Endodermal cell (in vitro differentiated cells): ENCODE measurements at regions not wholly inside any gene's neighbourhood (a gene's known extent, or its start where the extent isn't known, plus 50 kb on each side); places are given as distances from the start of the nearest gene placed in this dataset.

ENCODE experiments used
- DNase-seq: peaks from one replicate; pipeline ENCODE4 v3.0.0-alpha.2; 2017
- H3K27ac ChIP-seq: 2 replicates; pipeline ENCODE4 v1.5.1; 2013; ENCODE audit warnings: mild to moderate bottlenecking, low read depth, low read length, moderate library complexity
- H3K27me3 ChIP-seq: 2 replicates; pipeline ENCODE4 v1.6.1; 2013; ENCODE audit warnings: mild to moderate bottlenecking, low read length, moderate library complexity; ENCODE audit not compliant: insufficient read depth, control insufficient read depth, poor library complexity, severe bottlenecking
- H3K36me3 ChIP-seq: 2 replicates; pipeline ENCODE4 v1.7.0; 2013; ENCODE audit warnings: mild to moderate bottlenecking, low read length, moderate library complexity; ENCODE audit not compliant: control insufficient read depth, insufficient read depth
- H3K4me1 ChIP-seq: one replicate; pipeline ENCODE4 v1.7.0; 2013; ENCODE audit warnings: low read length; ENCODE audit not compliant: control insufficient read depth, insufficient read depth
- H3K4me3 ChIP-seq: 2 replicates; pipeline ENCODE4 v1.5.1; 2013; ENCODE audit warnings: mild to moderate bottlenecking, low read length, moderate library complexity
- H3K9ac ChIP-seq: 2 replicates; pipeline ENCODE4 v1.6.1; 2013; ENCODE audit warnings: mild to moderate bottlenecking, low read length, moderate library complexity; ENCODE audit not compliant: poor library complexity, severe bottlenecking; ENCODE audit errors: extremely low read depth
- H3K9me3 ChIP-seq: 2 replicates; pipeline ENCODE4 v1.6.1; 2013; ENCODE audit warnings: mild to moderate bottlenecking, low read length, moderate library complexity; ENCODE audit not compliant: control insufficient read depth
- H3K27ac Mint-ChIP-seq: 2 replicates; pipeline ENCODE4 v1.8.0; 2020; ENCODE audit warnings: mixed read lengths
- H3K27me3 Mint-ChIP-seq: 2 replicates; pipeline ENCODE4 v1.8.0; 2021; ENCODE audit warnings: mild to moderate bottlenecking, mixed read lengths; ENCODE audit not compliant: insufficient read depth
- H3K36me3 Mint-ChIP-seq: 2 replicates; pipeline ENCODE4 v1.8.0; 2020; ENCODE audit warnings: low read depth, mixed read lengths
- H3K4me1 Mint-ChIP-seq: 2 replicates; pipeline ENCODE4 v1.8.0; 2020; ENCODE audit warnings: mixed read lengths
- H3K4me3 Mint-ChIP-seq: 2 replicates; pipeline ENCODE4 v1.8.0; 2020; ENCODE audit warnings: mild to moderate bottlenecking, moderate library complexity, mixed read lengths
- H3K9me3 Mint-ChIP-seq: 2 replicates; pipeline ENCODE4 v1.8.0; 2020; ENCODE audit warnings: mild to moderate bottlenecking, mixed read lengths
- WGBS, 2 experiments: methylation state at CpG; one replicate each; pipeline versions ENCODE4 v1.1.5 to v1.1.7; 2013; ENCODE audit warnings: missing lambda C conversion rate in 2 of 2, mixed read lengths in 1 of 2; ENCODE audit not compliant: insufficient coverage in 1 of 2, insufficient read length in 1 of 2; 5-methylcytosine and 5-hydroxymethylcytosine counted together
- TF ChIP-seq, protein P1 (sequence below): fragments of 200-600 bp; sonication (generic); conservative IDR thresholded peaks from 2 replicates; pipeline ENCODE4 v1.5.0; 2021; ENCODE audit warnings: antibody characterized with exemption, mild to moderate bottlenecking

DNA sequence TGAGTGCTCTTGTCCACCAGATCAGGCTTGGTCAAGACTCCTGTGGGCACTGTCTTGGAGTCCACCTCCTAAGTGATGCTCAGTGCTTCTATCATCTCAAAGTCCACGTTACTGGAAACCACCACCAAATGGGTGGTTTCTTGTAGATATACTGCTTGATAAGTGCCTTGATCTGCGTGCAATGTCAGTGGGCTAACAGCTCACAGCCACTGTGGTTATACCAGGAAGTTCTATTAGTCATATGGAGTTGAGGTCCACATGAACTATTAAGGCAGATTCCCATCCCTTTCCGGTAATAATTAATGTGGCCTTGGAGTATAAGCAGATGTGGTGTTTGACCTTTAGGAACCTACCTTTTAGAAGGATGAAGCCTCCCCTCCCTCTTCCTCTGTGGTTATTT, 161.9 kb downstream of the ZNF518B start:
- Mint-ChIP-seq H3K9me3 (no peaks in the 10 kb centered on the region), H3K27me3 (peaks cover 24% of the 10 kb centered on the region), H3K4me1 (peaks cover 19% of the 10 kb centered on the region), H3K36me3 (no peaks in the 10 kb centered on the region), H3K4me3 (no peak overlapping the region), H3K27ac (no peak overlapping the region)
- H3K9me3 ChIP-seq = no peaks in the 10 kb centered on the region
- no peak for DNase-seq
- H3K27ac ChIP-seq = no peak overlapping the region
- TF ChIP-seq, protein P1, sequence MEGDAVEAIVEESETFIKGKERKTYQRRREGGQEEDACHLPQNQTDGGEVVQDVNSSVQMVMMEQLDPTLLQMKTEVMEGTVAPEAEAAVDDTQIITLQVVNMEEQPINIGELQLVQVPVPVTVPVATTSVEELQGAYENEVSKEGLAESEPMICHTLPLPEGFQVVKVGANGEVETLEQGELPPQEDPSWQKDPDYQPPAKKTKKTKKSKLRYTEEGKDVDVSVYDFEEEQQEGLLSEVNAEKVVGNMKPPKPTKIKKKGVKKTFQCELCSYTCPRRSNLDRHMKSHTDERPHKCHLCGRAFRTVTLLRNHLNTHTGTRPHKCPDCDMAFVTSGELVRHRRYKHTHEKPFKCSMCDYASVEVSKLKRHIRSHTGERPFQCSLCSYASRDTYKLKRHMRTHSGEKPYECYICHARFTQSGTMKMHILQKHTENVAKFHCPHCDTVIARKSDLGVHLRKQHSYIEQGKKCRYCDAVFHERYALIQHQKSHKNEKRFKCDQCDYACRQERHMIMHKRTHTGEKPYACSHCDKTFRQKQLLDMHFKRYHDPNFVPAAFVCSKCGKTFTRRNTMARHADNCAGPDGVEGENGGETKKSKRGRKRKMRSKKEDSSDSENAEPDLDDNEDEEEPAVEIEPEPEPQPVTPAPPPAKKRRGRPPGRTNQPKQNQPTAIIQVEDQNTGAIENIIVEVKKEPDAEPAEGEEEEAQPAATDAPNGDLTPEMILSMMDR = no peak
- H3K4me1 ChIP-seq = peaks cover 3% of the 10 kb centered on the region
- 97 to 100% methylated on average over 1 to 3 of the region's 3 CpGs for WGBS, 2 experiments
- H3K27me3 ChIP-seq = peaks cover 21% of the 10 kb centered on the region
- no peak overlapping the region for H3K9ac ChIP-seq
- no peaks in the 10 kb centered on the region for H3K36me3 ChIP-seq
- H3K4me3 ChIP-seq = no peak overlapping the region

DNA sequence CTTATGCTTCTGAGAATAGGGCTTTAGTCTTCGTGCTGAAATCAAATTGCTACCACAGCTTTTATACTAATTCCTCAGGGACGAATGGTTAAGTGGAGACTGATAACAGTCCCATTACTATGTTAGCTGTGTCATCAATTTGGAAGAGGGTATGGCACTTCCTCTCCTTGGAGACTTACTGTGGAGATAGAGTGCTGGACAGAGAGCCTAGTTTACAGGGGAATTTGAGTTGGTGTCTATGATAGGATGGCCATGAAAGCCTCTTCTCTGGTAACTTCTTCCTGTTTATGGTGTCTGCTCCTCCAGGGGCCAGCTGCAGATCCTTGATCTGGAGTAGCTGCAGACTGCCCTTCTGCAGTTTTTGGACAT, 167.7 kb downstream of the ZNF518B start:
- TF ChIP-seq, protein P1 = no peak
- Mint-ChIP-seq H3K9me3 (no peaks in the 10 kb centered on the region), H3K4me1 (no peaks in the 10 kb centered on the region), H3K27ac (no peak overlapping the region), H3K4me3 (no peak overlapping the region), H3K36me3 (no peaks in the 10 kb centered on the region), H3K27me3 (peaks cover 51% of the 10 kb centered on the region)
- H3K36me3 ChIP-seq = no peaks in the 10 kb centered on the region
- no peak overlapping the region for H3K9ac ChIP-seq
- no peak for DNase-seq
- H3K4me3 ChIP-seq = no peak overlapping the region
- H3K27me3 ChIP-seq = peaks cover 29% of the 10 kb centered on the region
- whole genome bisulfite sequencing, 2 experiments = 78 to 95% methylated on average over 2 of the region's 2 CpGs
- no peaks in the 10 kb centered on the region for H3K4me1 ChIP-seq
- no peak overlapping the region for H3K27ac ChIP-seq
- H3K9me3 ChIP-seq = no peaks in the 10 kb centered on the region

DNA sequence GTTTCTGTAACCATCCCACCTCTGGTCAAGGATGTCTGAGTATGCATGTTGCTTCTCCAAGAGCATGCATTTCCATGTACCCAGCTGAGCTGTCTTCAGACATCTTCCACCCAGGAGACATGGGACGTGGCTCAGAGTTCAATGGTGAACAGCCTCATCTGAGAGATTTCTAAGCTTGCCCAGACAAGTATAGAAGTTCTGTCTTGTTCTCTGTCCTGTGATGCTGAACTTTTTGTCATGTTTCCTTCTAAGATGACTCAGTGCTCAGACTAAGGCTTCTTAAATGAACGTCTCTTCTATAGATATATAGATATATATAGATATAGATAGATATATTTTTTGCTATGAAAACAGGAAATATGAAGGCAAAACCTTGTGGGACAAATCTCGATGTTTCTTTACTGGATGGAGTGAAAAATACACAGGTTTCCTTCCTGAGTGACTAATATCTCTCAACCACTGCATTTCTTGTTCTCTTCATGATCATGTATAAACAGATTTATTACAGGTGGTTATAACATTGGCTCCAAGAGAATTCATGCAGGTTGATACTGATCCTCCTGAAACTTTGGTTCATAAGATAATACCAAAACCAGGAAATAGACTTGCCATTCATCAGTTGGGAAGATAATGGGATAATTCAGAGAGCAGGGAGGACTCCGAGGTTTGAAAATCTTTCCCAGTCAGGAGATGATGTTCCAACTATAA, 168.2 kb downstream of the ZNF518B start:
- no peaks in the 10 kb centered on the region for H3K4me1 Mint-ChIP-seq
- WGBS, 2 experiments = 84 to 88% methylated on average over 2 to 3 of the region's 4 CpGs
- Histone ChIP-seq H3K9me3 (no peaks in the 10 kb centered on the region), H3K4me3 (no peak overlapping the region), H3K9ac (no peak overlapping the region), H3K4me1 (no peaks in the 10 kb centered on the region), H3K36me3 (no peaks in the 10 kb centered on the region), H3K27me3 (peaks cover 25% of the 10 kb centered on the region), H3K27ac (no peak overlapping the region)
- H3K27ac Mint-ChIP-seq = no peak overlapping the region
- H3K4me3 Mint-ChIP-seq = no peak overlapping the region
- peaks cover 54% of the 10 kb centered on the region for H3K27me3 Mint-ChIP-seq
- TF ChIP-seq, protein P1 = no peak
- no peaks in the 10 kb centered on the region for H3K36me3 Mint-ChIP-seq
- H3K9me3 Mint-ChIP-seq = no peaks in the 10 kb centered on the region
- DNase-seq = no peak
